Body of pancreas (tissue), 4 donors: ENCODE measurements at regions not wholly inside any gene's neighbourhood (a gene's known extent, or its start where the extent isn't known, plus 50 kb on each side); places are given as distances from the start of the nearest gene placed in this dataset.

Source experiments
- ATAC-seq: fragments of 150-250 bp; one replicate; pipeline ENCODE4 v1.9.1; 2016
- DNase-seq, 4 donors: peaks; one replicate each; pipeline ENCODE4 v3.0.0-alpha.2; 2019
- H3K27ac ChIP-seq, 4 donors: fragments of 200-600 bp; sonication (generic); 1 replicate in 3 of 4; 2 replicates in 1 of 4; pipeline versions ENCODE4 v1.5.1 to v1.6.1; 2016 to 2019; ENCODE audit warnings: mild to moderate bottlenecking in 1 of 4, mixed read lengths in 1 of 4, moderate library complexity in 1 of 4
- H3K27me3 ChIP-seq, 2 donors: fragments of 200-600 bp; sonication (generic); one replicate each; pipeline ENCODE4 v1.6.0; 2016; ENCODE audit warnings: mild to moderate bottlenecking in 1 of 2
- H3K36me3 ChIP-seq, 2 donors: fragments of 200-600 bp; sonication (generic); replicated peaks in 1 of 2; 2 replicates each; pipeline ENCODE4 v1.5.1; 2016; ENCODE audit warnings: low read depth in 2 of 2; ENCODE audit not compliant: insufficient read depth in 1 of 2
- H3K4me1 ChIP-seq: fragments of 200-600 bp; sonication (generic); one replicate; pipeline ENCODE4 v1.6.0; 2016
- H3K4me3 ChIP-seq, 2 donors: fragments of 200-600 bp; sonication (generic); 1 replicate in 1 of 2; 2 replicates in 1 of 2; pipeline ENCODE4 v1.5.1; 2016 to 2019
- H3K9me3 ChIP-seq, 3 donors: fragments of 200-600 bp; sonication (generic); 1 replicate in 2 of 3; 2 replicates in 1 of 3; pipeline ENCODE4 v1.5.1; 2016
- POLR2A ChIP-seq, 3 donors: fragments of 450-650 bp; IDR thresholded peaks; one replicate each; pipeline ENCODE4 v1.6.1; 2016; ENCODE audit warnings: antibody characterized with exemption in 3 of 3, mild to moderate bottlenecking in 2 of 3
- WGBS, 2 donors: methylation state at CpG; one replicate each; pipeline ENCODE4 v1.1.5; 2017; 5-methylcytosine and 5-hydroxymethylcytosine counted together
- intact Hi-C: fragments of 100-400 bp; cut with DNase I; formaldehyde crosslinking; loops from one replicate; pipeline ENCODE4 v1.15.1; 2023
- TF ChIP-seq, protein P1 (sequence below), 7 experiments: fragments of 450-650 bp in 4 of 7; fragments of 200-600 bp in 3 of 7; sonication (generic) in 3 of 7; IDR thresholded peaks; one replicate each; pipeline ENCODE4 v1.5.1; 2016 to 2019; ENCODE audit warnings: antibody characterized with exemption in 7 of 7

DNA sequence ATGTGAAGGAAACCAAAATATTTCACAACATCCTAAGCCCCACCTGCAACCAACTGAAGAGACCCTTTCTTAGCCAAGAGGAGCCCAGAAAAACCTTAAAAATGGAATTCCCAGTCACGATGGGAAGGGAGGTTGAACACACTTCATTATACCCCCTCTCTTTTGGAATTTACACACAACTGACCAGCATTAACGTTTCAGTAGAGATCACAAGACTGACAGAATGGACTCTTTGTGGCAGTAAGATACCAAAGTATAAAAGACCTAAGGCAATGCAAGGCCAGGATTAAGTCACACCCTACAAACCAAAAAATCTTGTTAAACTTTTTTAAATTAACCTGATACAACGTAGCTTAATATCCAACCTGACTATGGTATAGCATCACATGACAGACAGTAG, 190.9 kb downstream of the OTOR start:
- Histone ChIP-seq H3K4me1 (peaks cover 6% of the 10 kb centered on the region), H3K27ac (no peak overlapping the region), H3K27me3 (no peaks in the 10 kb centered on the region), H3K36me3 (no peaks in the 10 kb centered on the region), H3K9me3 (no peaks in the 10 kb centered on the region), H3K4me3 (no peak overlapping the region)
- WGBS, 2 donors, result 30 to 35% methylated on average over 3 of the region's 3 CpGs
- TF ChIP-seq, protein P1, sequence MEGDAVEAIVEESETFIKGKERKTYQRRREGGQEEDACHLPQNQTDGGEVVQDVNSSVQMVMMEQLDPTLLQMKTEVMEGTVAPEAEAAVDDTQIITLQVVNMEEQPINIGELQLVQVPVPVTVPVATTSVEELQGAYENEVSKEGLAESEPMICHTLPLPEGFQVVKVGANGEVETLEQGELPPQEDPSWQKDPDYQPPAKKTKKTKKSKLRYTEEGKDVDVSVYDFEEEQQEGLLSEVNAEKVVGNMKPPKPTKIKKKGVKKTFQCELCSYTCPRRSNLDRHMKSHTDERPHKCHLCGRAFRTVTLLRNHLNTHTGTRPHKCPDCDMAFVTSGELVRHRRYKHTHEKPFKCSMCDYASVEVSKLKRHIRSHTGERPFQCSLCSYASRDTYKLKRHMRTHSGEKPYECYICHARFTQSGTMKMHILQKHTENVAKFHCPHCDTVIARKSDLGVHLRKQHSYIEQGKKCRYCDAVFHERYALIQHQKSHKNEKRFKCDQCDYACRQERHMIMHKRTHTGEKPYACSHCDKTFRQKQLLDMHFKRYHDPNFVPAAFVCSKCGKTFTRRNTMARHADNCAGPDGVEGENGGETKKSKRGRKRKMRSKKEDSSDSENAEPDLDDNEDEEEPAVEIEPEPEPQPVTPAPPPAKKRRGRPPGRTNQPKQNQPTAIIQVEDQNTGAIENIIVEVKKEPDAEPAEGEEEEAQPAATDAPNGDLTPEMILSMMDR (IDR thresholded peaks at IDR 0.05), result no peak
- no peak for TF ChIP-seq POLR2A (IDR thresholded peaks at IDR 0.05)
- ATAC-seq, result no peak
- intact Hi-C loops, result no loop called here
- no peak for DNase-seq

DNA sequence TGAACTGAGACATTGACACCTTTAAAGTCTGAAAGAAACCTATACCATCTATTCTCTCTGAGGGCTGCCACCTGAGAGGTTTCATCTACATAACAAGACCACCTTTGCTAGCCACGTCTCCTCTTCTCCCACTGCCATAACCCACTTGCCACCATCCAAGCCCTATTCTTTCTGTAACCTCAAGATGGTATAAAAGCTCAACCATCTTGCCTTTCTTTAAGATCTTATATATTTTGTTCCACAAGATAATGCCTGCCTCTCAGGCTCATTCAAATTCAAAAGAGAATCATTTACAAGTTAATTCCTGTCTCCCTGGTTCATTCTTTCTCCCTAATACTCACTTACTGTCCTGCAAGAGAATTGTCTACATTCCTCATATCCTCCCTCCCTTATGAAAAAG, 192.5 kb downstream of the OTOR start:
- H3K9me3 ChIP-seq, result no peaks in the 10 kb centered on the region
- no peaks in the 10 kb centered on the region for H3K27me3 ChIP-seq
- TF ChIP-seq, protein P1 (IDR thresholded peaks at IDR 0.05), result no peak
- no peak for TF ChIP-seq POLR2A (IDR thresholded peaks at IDR 0.05)
- no peak for ATAC-seq
- DNase-seq, result no peak
- peaks cover 6% of the 10 kb centered on the region for H3K4me1 ChIP-seq
- WGBS, 2 donors, result 43 to 52% methylated on average over 1 of the region's 1 CpG
- no peaks in the 10 kb centered on the region for H3K36me3 ChIP-seq
- intact Hi-C loops, result no loop called here
- no peak overlapping the region for H3K27ac ChIP-seq
- no peak overlapping the region for H3K4me3 ChIP-seq

DNA sequence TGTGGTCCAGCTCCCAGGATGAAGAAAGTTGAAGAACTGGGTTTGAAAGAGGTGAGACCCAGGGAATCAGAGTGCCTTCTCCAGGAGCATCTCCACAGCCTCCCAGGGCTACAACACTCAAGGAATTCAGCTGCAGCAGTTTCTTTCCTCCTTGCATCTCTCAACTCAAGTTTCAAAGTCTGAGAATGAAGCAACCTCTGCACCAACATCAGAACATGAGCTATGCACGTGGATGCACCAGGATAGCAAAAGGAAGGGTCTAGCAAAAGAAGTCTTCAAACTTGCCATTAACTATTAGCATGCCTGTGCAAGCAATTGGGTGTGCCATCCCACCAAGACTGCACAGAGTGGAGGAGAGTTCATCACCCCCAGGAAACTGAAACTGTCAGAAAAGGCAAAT, 193.9 kb downstream of the OTOR start:
- DNase-seq (no peak), ATAC-seq (no peak)
- 38 to 75% methylated on average over 1 of the region's 1 CpG for WGBS, 2 donors
- H3K36me3 ChIP-seq, result no peaks in the 10 kb centered on the region
- no peak overlapping the region for H3K4me3 ChIP-seq
- intact Hi-C loops, result no loop called here
- peaks cover 6% of the 10 kb centered on the region for H3K4me1 ChIP-seq
- no peaks in the 10 kb centered on the region for H3K9me3 ChIP-seq
- no peaks in the 10 kb centered on the region for H3K27me3 ChIP-seq
- TF ChIP-seq, protein P1 (IDR thresholded peaks at IDR 0.05), result no peak
- no peak for TF ChIP-seq POLR2A (IDR thresholded peaks at IDR 0.05)
- no peak overlapping the region for H3K27ac ChIP-seq

DNA sequence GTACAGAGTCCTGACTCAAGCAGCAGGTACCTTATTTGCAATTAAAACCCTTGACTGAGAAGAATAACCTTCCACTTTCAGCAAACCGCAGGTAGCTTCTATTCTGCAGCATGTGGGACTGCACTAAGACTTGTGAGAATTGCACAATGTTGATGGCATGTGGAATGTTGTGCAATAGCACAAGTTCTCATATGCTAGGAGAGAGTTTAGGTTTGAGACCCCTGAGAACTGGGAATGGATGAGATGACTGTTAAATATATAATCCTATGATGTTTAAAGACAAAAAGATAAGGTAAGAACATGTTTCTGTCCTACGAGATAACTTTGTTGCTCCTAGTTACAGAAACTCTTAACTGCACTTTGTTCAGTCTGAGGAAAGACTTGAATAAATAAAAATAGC, 194.6 kb downstream of the OTOR start:
- intact Hi-C loops, result no loop called here
- 41 to 53% methylated on average over 2 of the region's 2 CpGs for WGBS, 2 donors
- no peak for DNase-seq
- H3K27ac ChIP-seq, result no peak overlapping the region
- H3K4me1 ChIP-seq, result peaks cover 6% of the 10 kb centered on the region
- no peak for TF ChIP-seq POLR2A (IDR thresholded peaks at IDR 0.05)
- TF ChIP-seq, protein P1 (IDR thresholded peaks at IDR 0.05), result no peak
- H3K9me3 ChIP-seq, result no peaks in the 10 kb centered on the region
- H3K4me3 ChIP-seq, result no peak overlapping the region
- H3K27me3 ChIP-seq, result no peaks in the 10 kb centered on the region
- H3K36me3 ChIP-seq, result no peaks in the 10 kb centered on the region
- no peak for ATAC-seq

DNA sequence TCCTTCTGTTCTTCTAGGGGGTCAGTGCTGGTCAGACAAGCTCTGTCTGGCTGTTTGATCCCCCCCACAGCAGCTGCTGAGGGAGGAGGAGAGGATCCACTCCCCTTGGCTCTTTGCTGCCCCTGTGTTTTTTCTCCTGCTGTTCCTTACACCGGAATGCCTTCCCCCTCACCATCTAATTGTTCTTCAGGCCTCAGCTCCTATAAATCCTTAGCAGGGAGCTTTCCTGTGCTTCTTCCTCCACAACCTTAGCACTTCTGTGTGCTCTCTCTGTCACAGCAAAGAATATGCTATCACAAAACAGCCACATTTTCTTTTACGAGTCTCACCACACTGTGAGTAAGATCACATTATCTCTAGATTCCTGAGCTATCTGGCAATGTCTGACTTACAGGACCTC, 196.6 kb downstream of the OTOR start:
- no peaks in the 10 kb centered on the region for H3K27me3 ChIP-seq
- no peak for ATAC-seq
- intact Hi-C loops, result no loop called here
- no peak for DNase-seq
- TF ChIP-seq, protein P1 (IDR thresholded peaks at IDR 0.05), result no peak
- no peak for TF ChIP-seq POLR2A (IDR thresholded peaks at IDR 0.05)
- peaks cover 0 to 4% (median 0%) of the 10 kb centered on the region in 3 donors for H3K9me3 ChIP-seq
- no peak overlapping the region for H3K27ac ChIP-seq
- H3K36me3 ChIP-seq, result no peaks in the 10 kb centered on the region
- WGBS, 2 donors, result 38 to 39% methylated on average over 2 of the region's 2 CpGs
- peaks cover 6% of the 10 kb centered on the region for H3K4me1 ChIP-seq
- no peak overlapping the region for H3K4me3 ChIP-seq
